AG04449 (cell line): ENCODE measurements at regions not wholly inside any gene's neighbourhood (a gene's known extent, or its start where the extent isn't known, plus 50 kb on each side); places are given as distances from the start of the nearest gene placed in this dataset.

Source experiments
- CTCF ChIA-PET: fragments of 350-600 bp; formaldehyde crosslinking; extraction: SDS; loops from one replicate; lab custom pipeline; 2021; ENCODE audit warnings: antibody characterized with exemption; lab: Yijun Ruan, JAX
- POLR2A ChIA-PET: fragments of 400-600, 350-600 bp; formaldehyde crosslinking; extraction: SDS; loops from one replicate; lab custom pipeline; 2020; ENCODE audit warnings: antibody characterized with exemption, inconsistent platforms; lab: Yijun Ruan, JAX
- DNase-seq: peaks from one replicate; pipeline ENCODE4 v3.0.0-alpha.2; 2010; ENCODE audit warnings: low read depth, low spot score
- H3K4me3 ChIP-seq: 2 replicates; pipeline ENCODE4 v1.5.1; 2011; ENCODE audit warnings: low read depth, mild to moderate bottlenecking, control low read depth, low read length
- TF ChIP-seq, protein P1 (sequence below): IDR thresholded peaks from one replicate; pipeline ENCODE4 v1.5.1; 2011; ENCODE audit warnings: mild to moderate bottlenecking, moderate library complexity, low read length, control low read depth, inconsistent platforms; ENCODE audit not compliant: insufficient read depth; ENCODE audit errors: missing control alignments

DNA sequence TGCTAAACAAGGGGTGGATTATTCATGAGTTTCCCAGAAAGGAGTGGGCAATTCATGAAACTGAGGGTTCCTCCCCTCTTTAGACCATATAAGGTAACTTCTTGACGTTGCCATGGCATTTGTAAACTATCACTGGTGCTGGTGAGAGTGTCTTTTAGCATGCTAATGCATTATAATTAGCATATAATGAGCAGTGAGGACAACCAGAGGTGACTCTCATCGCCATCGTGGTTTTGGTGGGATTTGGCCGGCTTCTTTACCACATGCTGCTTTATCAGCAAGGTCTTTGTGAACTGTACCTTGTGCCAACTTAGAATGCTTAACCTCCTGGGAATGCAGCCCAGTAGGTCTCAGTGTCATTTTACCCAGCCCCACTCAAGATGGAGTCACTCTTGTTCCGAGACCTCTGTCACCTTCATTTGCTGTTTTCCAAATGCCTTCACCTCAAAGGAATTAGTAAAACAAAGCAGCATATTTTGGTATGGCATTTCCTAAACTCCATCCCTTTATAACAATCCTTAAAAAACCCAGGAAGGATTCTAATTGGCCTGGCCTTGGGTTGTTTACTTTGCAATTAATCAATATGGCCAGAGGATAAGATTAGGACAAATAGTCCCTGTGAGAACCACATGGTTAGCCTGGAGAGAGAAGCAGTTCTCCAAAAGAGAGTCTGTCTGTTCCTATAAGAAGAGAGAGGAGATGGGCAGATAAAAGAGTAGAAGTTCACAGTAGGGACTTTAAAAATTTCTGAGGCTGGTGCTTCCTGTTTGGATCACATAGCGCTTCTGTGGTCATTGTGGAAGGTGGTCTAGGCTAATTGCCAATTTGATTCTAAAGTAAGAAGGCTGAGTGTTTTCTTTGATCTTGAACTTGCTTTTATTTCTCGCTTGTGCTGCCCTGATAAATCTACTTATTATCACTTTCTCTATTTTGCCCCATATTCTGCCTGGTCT, 155.2 kb upstream of the EOMES start:
- POLR2A ChIA-PET = no interaction called here
- TF ChIP-seq, protein P1, sequence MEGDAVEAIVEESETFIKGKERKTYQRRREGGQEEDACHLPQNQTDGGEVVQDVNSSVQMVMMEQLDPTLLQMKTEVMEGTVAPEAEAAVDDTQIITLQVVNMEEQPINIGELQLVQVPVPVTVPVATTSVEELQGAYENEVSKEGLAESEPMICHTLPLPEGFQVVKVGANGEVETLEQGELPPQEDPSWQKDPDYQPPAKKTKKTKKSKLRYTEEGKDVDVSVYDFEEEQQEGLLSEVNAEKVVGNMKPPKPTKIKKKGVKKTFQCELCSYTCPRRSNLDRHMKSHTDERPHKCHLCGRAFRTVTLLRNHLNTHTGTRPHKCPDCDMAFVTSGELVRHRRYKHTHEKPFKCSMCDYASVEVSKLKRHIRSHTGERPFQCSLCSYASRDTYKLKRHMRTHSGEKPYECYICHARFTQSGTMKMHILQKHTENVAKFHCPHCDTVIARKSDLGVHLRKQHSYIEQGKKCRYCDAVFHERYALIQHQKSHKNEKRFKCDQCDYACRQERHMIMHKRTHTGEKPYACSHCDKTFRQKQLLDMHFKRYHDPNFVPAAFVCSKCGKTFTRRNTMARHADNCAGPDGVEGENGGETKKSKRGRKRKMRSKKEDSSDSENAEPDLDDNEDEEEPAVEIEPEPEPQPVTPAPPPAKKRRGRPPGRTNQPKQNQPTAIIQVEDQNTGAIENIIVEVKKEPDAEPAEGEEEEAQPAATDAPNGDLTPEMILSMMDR = no peak
- CTCF ChIA-PET = no interaction called here
- H3K4me3 ChIP-seq = no peak overlapping the region
- no peak for DNase-seq

DNA sequence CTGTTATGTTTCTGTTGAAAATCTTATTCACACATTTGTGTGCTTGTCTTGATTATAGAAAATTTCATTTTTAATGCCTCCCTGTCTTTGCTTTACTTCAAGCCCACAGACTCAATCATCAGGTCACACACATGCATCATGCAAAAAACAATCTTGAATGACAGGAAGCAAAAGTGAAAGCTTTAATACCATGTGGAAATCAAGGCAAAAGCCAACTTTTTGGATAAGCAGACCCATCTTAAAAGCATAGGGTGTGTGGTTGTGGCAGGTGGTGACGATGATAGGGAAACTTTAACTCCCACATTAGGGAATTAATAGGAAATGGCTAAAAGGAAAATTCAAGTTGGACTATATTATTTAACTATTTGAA, 155.9 kb upstream of the EOMES start:
- CTCF ChIA-PET = no interaction called here
- no peak overlapping the region for H3K4me3 ChIP-seq
- TF ChIP-seq, protein P1 = no peak
- POLR2A ChIA-PET = no interaction called here
- no peak for DNase-seq

DNA sequence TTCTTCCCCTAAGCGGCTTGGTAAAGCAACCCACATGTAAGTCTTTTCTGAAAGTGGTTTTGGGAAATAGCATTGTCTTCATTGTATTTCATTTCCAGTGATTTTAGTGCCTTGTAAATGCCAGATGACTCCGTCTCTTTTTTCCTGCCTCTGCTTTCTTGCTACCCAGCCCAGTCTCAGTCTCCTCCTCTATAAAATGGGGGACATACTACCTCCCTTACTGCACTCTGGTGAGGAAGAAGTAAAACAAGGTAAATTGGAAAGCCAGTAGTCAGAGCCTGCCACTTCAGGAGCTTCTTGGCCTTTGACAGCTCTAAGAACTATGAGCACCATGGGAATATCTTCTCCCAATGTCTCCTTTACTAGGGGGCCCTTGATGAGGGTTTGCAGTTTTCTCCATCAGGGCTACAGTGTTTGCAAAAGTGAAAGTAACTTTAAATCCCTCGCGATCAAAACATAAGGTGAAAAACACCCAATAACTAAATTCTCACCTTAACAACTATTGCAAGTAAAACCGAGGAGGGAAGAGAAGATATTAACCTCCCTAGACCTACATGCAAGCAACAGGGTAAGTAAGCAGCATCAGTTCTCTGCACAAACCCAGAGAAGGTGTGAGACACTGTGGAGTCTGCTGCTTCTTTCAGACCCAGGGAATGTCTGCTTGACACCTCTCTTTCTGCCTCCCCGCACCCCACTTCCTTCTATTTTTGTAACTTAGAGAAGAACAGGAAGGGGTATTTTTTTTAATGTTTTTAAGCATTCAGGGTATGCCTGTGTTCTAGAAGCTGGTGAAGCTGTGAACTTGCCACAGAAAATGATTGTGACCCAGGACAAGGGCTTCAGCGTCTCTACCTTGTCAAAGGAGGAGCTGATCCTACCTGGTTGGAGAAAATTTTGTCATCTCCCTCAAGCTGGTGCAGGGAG, 159.1 kb upstream of the EOMES start:
- no peak for DNase-seq
- H3K4me3 ChIP-seq = no peak overlapping the region
- CTCF ChIA-PET = no interaction called here
- TF ChIP-seq, protein P1 = no peak
- POLR2A ChIA-PET = no interaction called here

DNA sequence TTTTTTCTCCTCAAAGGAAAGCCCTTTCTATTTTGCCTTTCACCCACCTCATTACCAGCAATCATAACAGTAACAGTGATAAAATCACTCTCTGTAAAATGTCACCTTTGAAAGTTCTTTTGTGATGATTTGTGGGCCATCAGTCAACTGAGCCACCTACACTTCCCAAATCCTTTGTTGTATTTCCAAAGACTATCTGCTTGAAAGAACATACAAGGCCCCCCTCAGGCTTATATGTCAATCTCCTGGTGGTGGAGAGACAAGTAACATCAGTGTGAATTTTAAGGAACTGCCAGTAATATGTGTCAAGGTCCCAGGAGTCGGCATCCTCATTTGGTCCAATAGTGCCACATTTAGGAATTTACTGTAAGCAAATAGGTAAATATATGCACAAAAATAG, 161.1 kb upstream of the EOMES start:
- ChIA-PET CTCF (no interaction called here), POLR2A (no interaction called here)
- TF ChIP-seq, protein P1 = no peak

DNA sequence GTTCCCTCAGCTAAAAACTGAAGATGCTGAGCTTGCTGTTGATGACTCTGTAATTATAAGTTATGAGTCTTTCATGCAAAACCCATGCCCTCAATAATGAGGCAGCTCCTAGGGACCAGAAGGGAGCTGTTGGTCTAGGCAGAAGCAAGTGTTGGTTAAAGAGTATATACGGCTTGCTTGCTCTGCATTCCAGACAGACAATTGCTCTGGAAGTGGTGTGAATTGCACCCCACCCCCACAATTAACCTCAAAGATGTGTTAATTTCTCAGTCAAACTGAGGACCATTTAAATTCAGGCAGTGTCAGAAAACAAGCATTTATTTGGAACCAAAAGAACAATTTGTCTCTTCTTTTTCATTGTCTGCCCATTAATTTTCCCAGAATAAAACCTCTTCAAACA, 163.5 kb upstream of the EOMES start:
- ChIA-PET POLR2A (no interaction called here), CTCF (no interaction called here)
- no peak overlapping the region for H3K4me3 ChIP-seq
- TF ChIP-seq, protein P1 = no peak
- DNase-seq = no peak

More for the DNA sequence above, 161.1 kb upstream of the EOMES start:
- H3K4me3 ChIP-seq = no peak overlapping the region
- DNase-seq = no peak

DNA sequence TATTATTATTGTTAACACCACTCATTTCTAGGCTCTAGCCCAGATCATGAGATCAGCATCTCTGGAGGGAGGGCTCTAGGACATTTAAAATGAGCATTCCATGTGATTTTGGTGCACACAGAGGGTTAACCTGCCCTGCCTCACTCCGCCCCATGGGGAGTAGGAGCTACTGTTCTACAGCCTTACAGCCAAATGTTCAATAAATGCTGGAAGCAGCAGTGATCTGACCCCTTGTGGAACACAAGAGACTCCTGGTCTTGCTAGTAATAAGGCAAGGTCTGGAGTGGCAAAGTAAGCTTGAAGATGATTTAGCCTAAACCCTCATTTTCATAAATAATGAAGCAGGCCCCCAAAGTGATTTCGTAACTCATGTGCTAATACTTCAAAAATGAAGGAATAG, 166.4 kb upstream of the EOMES start:
- H3K4me3 ChIP-seq = no peak overlapping the region
- ChIA-PET CTCF (no interaction called here), POLR2A (no interaction called here)
- DNase-seq = no peak
- TF ChIP-seq, protein P1 = no peak
